ENCODE measurements at regions not wholly inside any gene's neighbourhood (a gene's known extent, or its start where the extent isn't known, plus 50 kb on each side); places are given as distances from the start of the nearest gene placed in this dataset.

GRCh38 chr5:98157368-98157767 lies 616.1 kb upstream of the RGMB start:
- Histone ChIP-seq H3K4me2 (ENCODE audit: low read depth, low read length) (no peak overlapping the region), H3K36me3 (ENCODE audit: control insufficient read depth, insufficient read depth, low read length) (no peaks in the 10 kb centered on the region), H3K23ac (ENCODE audit: low read depth, low read length) (no peak overlapping the region), H4K91ac (ENCODE audit: insufficient read depth, low read depth, low read length) (no peak overlapping the region), H2BK120ac (ENCODE audit: low read depth, low read length) (no peak overlapping the region), H2AK9ac (replicated peaks; ENCODE audit: low read depth, low read length, poor library complexity) (no peak overlapping the region), H3K9me1 (ENCODE audit: insufficient read depth, low read length) (no peaks in the 10 kb centered on the region), H4K5ac (ENCODE audit: low read depth, low read length) (no peak overlapping the region), H2BK5ac (ENCODE audit: low read depth, low read length, poor library complexity, severe bottlenecking) (no peak overlapping the region), H3K9ac (ENCODE audit: low read depth, low read length) (no peak overlapping the region), H3K18ac (ENCODE audit: low read depth, low read length) (no peak overlapping the region), H3K9me3 (ENCODE audit: control insufficient read depth, insufficient read depth, low read length) (no peaks in the 10 kb centered on the region), H4K20me1 (ENCODE audit: insufficient read depth, low read length) (no peaks in the 10 kb centered on the region), H4K8ac (ENCODE audit: low read depth in 2 of 2, low read length in 2 of 2) (no peak overlapping the region), H3K4me1 (ENCODE audit: control insufficient read depth, insufficient read depth, low read length) (no peaks in the 10 kb centered on the region), H3K27me3 (ENCODE audit: control insufficient read depth, insufficient read depth, low read length) (no peaks in the 10 kb centered on the region), H3K14ac (replicated peaks; ENCODE audit: low read depth, low read length) (no peak overlapping the region), H3K4me3 (ENCODE audit: insufficient read depth, low read depth, low read length) (no peak overlapping the region), H2AK5ac (ENCODE audit: low read depth, low read length) (no peak overlapping the region; the same call in 1 of the 2 replicates), H3K27ac (ENCODE audit: insufficient read depth, low read length) (no peak overlapping the region), H3K4ac (ENCODE audit: low read depth, low read length) (no peak overlapping the region), H2BK15ac (ENCODE audit: low read depth, low read length) (no peak overlapping the region), H2AFZ (replicated peaks; ENCODE audit: low read length, poor library complexity) (no peak overlapping the region), H3K56ac (ENCODE audit: extremely low read depth, insufficient read depth, low read length) (no peak overlapping the region), H2BK20ac (ENCODE audit: low read depth, low read length) (no peak overlapping the region), H3K79me1 (ENCODE audit: low read depth in 1 of 2, low read length in 2 of 2) (no peaks in the 10 kb centered on the region)
- no TSS peak for BruUV-seq (replicated peaks)
- DNase-seq (no peak), ATAC-seq (ENCODE audit: low read depth) (no peak)
- TF ChIP-seq USF2 (IDR thresholded peaks at IDR 0.05; ENCODE audit: low read depth, low read length) (no peak), SMC3 (IDR thresholded peaks at IDR 0.05; ENCODE audit: low read depth, low read length) (no peak), BHLHE40 (IDR thresholded peaks at IDR 0.05; ENCODE audit: low read depth, low read length) (no peak)
- WGBS, 2 experiments (ENCODE audit: extremely low coverage in 2 of 2, insufficient read length in 1 of 2) = no CpG with 5 or more reads among the region's 4 CpGs
- in situ Hi-C loops (cut with MboI; ENCODE audit: low sequenced_read_pairs) = no loop called here
- POLR2A ChIA-PET (ENCODE audit: unreplicated experiment) = no interaction called here
- dilution Hi-C loops (cut with HindIII; ENCODE audit: low sequenced_read_pairs, unreplicated experiment) = no loop called here
- CTCF ChIA-PET = no interaction called here
- intact Hi-C loops (cut with micrococcal nuclease) = no loop called here
